Heart right ventricle (tissue), 16 donors: ENCODE measurements at regions not wholly inside any gene's neighbourhood (a gene's known extent, or its start where the extent isn't known, plus 50 kb on each side); places are given as distances from the start of the nearest gene placed in this dataset.

Experiments
- ATAC-seq, 8 donors: fragments of 200-7000 bp; cut with Tn5 transposase; one replicate each; pipeline ENCODE4 v1.9.1; 2020; ENCODE audit warnings: mild to moderate bottlenecking in 8 of 8, moderate library complexity in 8 of 8, moderate number of reproducible peaks in 1 of 8
- DNase-seq, 2 donors: peaks; one replicate each; pipeline ENCODE4 v3.0.0-alpha.2; 2020
- H3K27ac ChIP-seq, 10 donors: fragments of 200-600 bp; sonication (generic) in 2 of 10; one replicate each; pipeline versions ENCODE4 v1.5.0 to v1.8.0; 2020 to 2022; ENCODE audit warnings: mild to moderate bottlenecking in 3 of 10
- H3K27me3 ChIP-seq, 7 donors: fragments of 200-600 bp; one replicate each; pipeline ENCODE4 v1.8.0; 2021 to 2022; ENCODE audit warnings: mild to moderate bottlenecking in 2 of 7
- H3K36me3 ChIP-seq, 9 donors: fragments of 200-600 bp; sonication (generic) in 1 of 9; one replicate each; pipeline versions ENCODE4 v1.5.0 to v1.8.0; 2020 to 2022; ENCODE audit warnings: mild to moderate bottlenecking in 2 of 9
- H3K4me1 ChIP-seq, 9 donors: fragments of 200-600 bp; sonication (generic) in 1 of 9; one replicate each; pipeline versions ENCODE4 v1.5.0 to v1.8.0; 2020 to 2022; ENCODE audit warnings: mild to moderate bottlenecking in 4 of 9
- H3K4me3 ChIP-seq, 10 donors: fragments of 200-600 bp; sonication (generic) in 2 of 10; one replicate each; pipeline versions ENCODE4 v1.5.0 to v1.8.0; 2020 to 2022; ENCODE audit warnings: mild to moderate bottlenecking in 7 of 10, moderate library complexity in 2 of 10
- H3K9me3 ChIP-seq, 11 donors: fragments of 200-600 bp in 10 of 11; sonication (generic) in 2 of 11; one replicate each; pipeline versions ENCODE4 v1.5.0 to v1.8.0; 2013 to 2022; ENCODE audit warnings: mild to moderate bottlenecking in 2 of 11, control low read depth in 1 of 11, moderate library complexity in 1 of 11
- WGBS, 2 donors: extraction: QIAGEN DNeasy Blood & Tissue Kit; methylation state at CpG; one replicate each; pipeline ENCODE4 v1.1.7; 2013; ENCODE audit warnings: inconsistent platforms in 1 of 2; 5-methylcytosine and 5-hydroxymethylcytosine counted together
- intact Hi-C, 10 donors: fragments of 100-400 bp; cut with DNase I; formaldehyde crosslinking; loops; one replicate each; pipeline versions ENCODE4 v1.11.1 to v1.14.2; 2022
- TF ChIP-seq, protein P1 (sequence below), 9 donors: fragments of 200-600 bp; sonication (generic) in 2 of 9; IDR thresholded peaks; one replicate each; pipeline versions ENCODE4 v1.5.0 to v1.8.0; 2021 to 2022; ENCODE audit warnings: antibody characterized with exemption in 9 of 9, mild to moderate bottlenecking in 5 of 9, moderate library complexity in 1 of 9
- donor health status: Arrhythmogenic right ventricular cardiomyopathy.
- donor health status: ischemic (EF 13 %, LVEDD 7.1; RV severe dilation, severe dysfunction).
- donor health status: healthy with polysubstance abuse.
- donor health status: DM: no; HTN: yes; CAD: no.
- donor health status: DM: no; HTN: no; CAD: no.
- donor health status: ischemic (EF 25% LVEDD 6.9; RV normal size, moderate dysfunction).
- donor health status: ischemic (EF 25% LVEDD 5.7; RV mildly dilated, moderate dysfunction).
- donor health status: healthy.
- donor health status: DM: yes; HTN: yes; CAD: no.
- donor health status: Ischemic cardiomyopathy.
- donor health status: ischemic (EF 35%, LVEDD 5.7; RV mildly dilated, moderate dysfunction).
- donor health status: nonischemic (EF 11% LVEDD 7.7; RV severe dilation, severe dysfunction).
- donor health status: DM: yes; HTN: yes; CAD: no.
- donor health status: PGD.
- donor health status: ischemic (EF 29% LVEDD 5.4; RV normal size, mild dysfunction).
- donor health status: nonischemic (EF 23%, LVEDD 6.1; RV moderate dilation, normal function).

- H3K27me3 ChIP-seq = peaks cover 0 to 3% (median 0%) of the 10 kb centered on the region in 7 donors
- ATAC-seq = no peak
Observed at GRCh38 chr7:68440866-68441265, 1157.4 kb upstream of the AUTS2 start.

GRCh38 chr7:68441645-68442044 is 1156.6 kb upstream of the AUTS2 start:
- TF ChIP-seq, protein P1, sequence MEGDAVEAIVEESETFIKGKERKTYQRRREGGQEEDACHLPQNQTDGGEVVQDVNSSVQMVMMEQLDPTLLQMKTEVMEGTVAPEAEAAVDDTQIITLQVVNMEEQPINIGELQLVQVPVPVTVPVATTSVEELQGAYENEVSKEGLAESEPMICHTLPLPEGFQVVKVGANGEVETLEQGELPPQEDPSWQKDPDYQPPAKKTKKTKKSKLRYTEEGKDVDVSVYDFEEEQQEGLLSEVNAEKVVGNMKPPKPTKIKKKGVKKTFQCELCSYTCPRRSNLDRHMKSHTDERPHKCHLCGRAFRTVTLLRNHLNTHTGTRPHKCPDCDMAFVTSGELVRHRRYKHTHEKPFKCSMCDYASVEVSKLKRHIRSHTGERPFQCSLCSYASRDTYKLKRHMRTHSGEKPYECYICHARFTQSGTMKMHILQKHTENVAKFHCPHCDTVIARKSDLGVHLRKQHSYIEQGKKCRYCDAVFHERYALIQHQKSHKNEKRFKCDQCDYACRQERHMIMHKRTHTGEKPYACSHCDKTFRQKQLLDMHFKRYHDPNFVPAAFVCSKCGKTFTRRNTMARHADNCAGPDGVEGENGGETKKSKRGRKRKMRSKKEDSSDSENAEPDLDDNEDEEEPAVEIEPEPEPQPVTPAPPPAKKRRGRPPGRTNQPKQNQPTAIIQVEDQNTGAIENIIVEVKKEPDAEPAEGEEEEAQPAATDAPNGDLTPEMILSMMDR (IDR thresholded peaks at IDR 0.05) = no peak
- Histone ChIP-seq H3K27ac (no peak overlapping the region), H3K4me1 (no peaks in the 10 kb centered on the region), H3K36me3 (no peaks in the 10 kb centered on the region), H3K9me3 (peaks cover 0 to 17% (median 0%) of the 10 kb centered on the region in 11 donors), H3K4me3 (no peak overlapping the region), H3K27me3 (peaks cover 0 to 3% (median 0%) of the 10 kb centered on the region in 7 donors)
- WGBS, 2 donors = 84 to 87% methylated on average over 8 of the region's 8 CpGs
- DNase-seq = no peak
- no peak for ATAC-seq
- intact Hi-C loops = no loop called here

More at GRCh38 chr7:68440866-68441265, 1157.4 kb upstream of the AUTS2 start:
- Histone ChIP-seq H3K4me3 (no peak overlapping the region), H3K4me1 (no peaks in the 10 kb centered on the region), H3K9me3 (peaks cover 0 to 17% (median 0%) of the 10 kb centered on the region in 11 donors), H3K27ac (no peak overlapping the region), H3K36me3 (no peaks in the 10 kb centered on the region)
- DNase-seq = no peak
- WGBS, 2 donors = 47 to 64% methylated on average over 5 to 6 of the region's 6 CpGs
- TF ChIP-seq, protein P1 (IDR thresholded peaks at IDR 0.05) = no peak
- intact Hi-C loops = no loop called here

DNA sequence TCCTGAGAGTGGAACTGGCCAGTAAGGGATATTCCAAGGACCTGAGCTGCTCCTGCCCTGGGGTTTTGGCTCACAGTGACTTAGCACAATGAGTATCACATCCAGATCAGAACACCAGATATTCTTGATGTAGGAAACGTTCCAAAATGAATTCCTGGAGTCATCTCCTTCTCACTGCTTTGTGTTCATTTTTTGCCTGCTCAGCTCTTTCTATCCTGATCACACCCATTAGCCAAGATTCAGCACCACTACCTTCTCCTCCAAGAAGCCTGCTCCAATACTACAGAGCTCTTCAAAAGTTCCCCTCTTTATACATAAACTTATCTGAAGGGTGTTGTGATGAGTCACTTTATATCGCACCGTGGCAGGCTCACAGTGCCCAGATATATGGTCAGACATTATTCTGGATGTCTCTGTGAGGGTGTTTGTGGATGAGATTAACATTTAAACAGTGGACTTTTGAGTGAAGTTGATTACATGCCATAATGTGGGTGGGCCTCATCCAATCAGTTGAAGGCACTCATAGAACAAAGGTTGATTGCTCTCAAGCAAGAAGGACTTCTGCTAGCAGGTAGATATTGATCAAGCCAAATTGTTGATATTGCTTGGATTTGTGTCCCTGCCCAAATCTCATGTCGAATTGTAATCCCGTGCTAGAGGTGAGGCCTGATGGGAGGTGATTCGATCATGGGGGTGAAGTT is 1155.2 kb upstream of the AUTS2 start:
- ATAC-seq (no peak), DNase-seq (no peak)
- Histone ChIP-seq H3K9me3 (peaks cover 0 to 18% (median 0%) of the 10 kb centered on the region in 11 donors), H3K4me3 (no peak overlapping the region), H3K4me1 (no peaks in the 10 kb centered on the region), H3K27ac (no peak overlapping the region), H3K27me3 (peaks cover 0 to 3% (median 0%) of the 10 kb centered on the region in 7 donors), H3K36me3 (no peaks in the 10 kb centered on the region)
- intact Hi-C loops = no loop called here
- TF ChIP-seq, protein P1 (IDR thresholded peaks at IDR 0.05) = no peak
- 82 to 85% methylated on average over 6 of the region's 6 CpGs for WGBS, 2 donors

DNA sequence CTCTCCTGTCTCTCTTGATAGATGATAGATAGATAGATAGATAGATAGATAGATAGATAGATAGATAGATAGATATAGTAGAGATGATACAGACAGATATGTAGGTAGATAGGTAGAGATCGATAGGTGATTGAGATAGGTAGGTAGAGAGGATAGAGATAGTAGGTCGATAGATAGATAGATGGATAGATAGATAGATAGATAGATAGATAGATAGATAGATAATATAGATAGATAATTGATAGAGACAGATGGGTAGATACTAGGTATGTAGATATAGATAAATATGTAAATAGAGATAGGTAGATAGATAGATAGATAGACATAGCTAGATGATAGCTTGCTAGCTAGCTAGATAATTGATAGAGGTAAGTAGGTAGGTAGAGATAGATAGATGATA is 1154.2 kb upstream of the AUTS2 start:
- ATAC-seq (no peak), DNase-seq (no peak)
- Histone ChIP-seq H3K4me3 (no peak overlapping the region), H3K27me3 (peaks cover 0 to 3% (median 0%) of the 10 kb centered on the region in 7 donors), H3K4me1 (no peaks in the 10 kb centered on the region), H3K36me3 (no peaks in the 10 kb centered on the region), H3K27ac (no peak overlapping the region), H3K9me3 (peaks cover 0 to 14% (median 0%) of the 10 kb centered on the region in 11 donors)
- WGBS, 2 donors = 90 to 91% methylated on average over 2 of the region's 2 CpGs
- intact Hi-C loops = no loop called here
- TF ChIP-seq, protein P1 (IDR thresholded peaks at IDR 0.05) = no peak
